Transverse colon (tissue), 4 donors: ENCODE measurements at regions not wholly inside any gene's neighbourhood (a gene's known extent, or its start where the extent isn't known, plus 50 kb on each side); places are given as distances from the start of the nearest gene placed in this dataset.

ENCODE experiments used
- DNase-seq: peaks from one replicate; pipeline ENCODE4 v3.0.0-alpha.2; 2019
- H3K27ac ChIP-seq, 4 donors: fragments of 200-600 bp; sonication (generic); 2 replicates each; pipeline ENCODE4 v1.5.1; 2016 to 2018; ENCODE audit warnings: inconsistent platforms in 4 of 4
- H3K27me3 ChIP-seq: fragments of 200-600 bp; sonication (generic); 2 replicates; pipeline ENCODE4 v1.5.1; 2017; ENCODE audit warnings: inconsistent platforms
- H3K36me3 ChIP-seq, 4 donors: fragments of 200-600 bp; sonication (generic); 2 replicates each; pipeline ENCODE4 v1.5.1; 2017 to 2019; ENCODE audit warnings: inconsistent platforms in 4 of 4
- H3K4me1 ChIP-seq, 4 donors: fragments of 200-600 bp; sonication (generic); 2 replicates each; pipeline ENCODE4 v1.5.1; 2017 to 2020; ENCODE audit warnings: inconsistent platforms in 4 of 4
- H3K4me3 ChIP-seq, 4 donors: fragments of 200-600 bp; sonication (generic); 1 replicate in 1 of 4; 2 replicates in 3 of 4; pipeline versions ENCODE4 v1.5.1 to v1.6.1; 2017 to 2019; ENCODE audit warnings: inconsistent platforms in 4 of 4
- H3K9me3 ChIP-seq, 2 donors: fragments of 200-600 bp; sonication (generic); 2 replicates each; pipeline ENCODE4 v1.5.1; 2017 to 2019; ENCODE audit warnings: inconsistent platforms in 2 of 2
- CTCF ChIP-seq, 5 experiments: fragments of 200-600 bp in 3 of 5; fragments of 450-650 bp in 2 of 5; sonication (generic) in 3 of 5; IDR thresholded peaks; 1 replicate in 2 of 5; 2 replicates in 3 of 5; pipeline ENCODE4 v1.5.1; 2016 to 2017; ENCODE audit warnings: antibody characterized with exemption in 5 of 5, inconsistent platforms in 3 of 5, mild to moderate bottlenecking in 2 of 5, moderate library complexity in 1 of 5
- EP300 ChIP-seq: sonication (generic); formaldehyde crosslinking; IDR thresholded peaks from one replicate; pipeline ENCODE4 v1.6.1; 2017; ENCODE audit warnings: antibody characterized with exemption, low read depth
- POLR2A ChIP-seq: fragments of 450-650 bp; IDR thresholded peaks from one replicate; pipeline ENCODE4 v1.6.1; 2016; ENCODE audit warnings: antibody characterized with exemption, mild to moderate bottlenecking, moderate library complexity
- POLR2AphosphoS5 ChIP-seq, 3 donors: sonication (generic); formaldehyde crosslinking; IDR thresholded peaks; one replicate each; pipeline ENCODE4 v1.6.1; 2016; ENCODE audit warnings: antibody characterized with exemption in 3 of 3
- WGBS, 2 donors: methylation state at CpG; one replicate each; pipeline ENCODE4 v1.1.5; 2018; ENCODE audit warnings: low coverage in 1 of 2; 5-methylcytosine and 5-hydroxymethylcytosine counted together
- in situ Hi-C, 4 donors: fragments of 200-750 bp; cut with MboI; loops; one replicate each; pipeline versions ENCODE4 v1.15.0 to v1.15.1; 2017; ENCODE audit warnings: low sequenced_read_pairs in 3 of 4, low pct_ligation_motif_present in 1 of 4, low pct_unique_long_range_greater_than_20kb in 1 of 4
- intact Hi-C: fragments of 100-400 bp; cut with DNase I; formaldehyde crosslinking; loops from one replicate; pipeline ENCODE4 v1.15.1; 2023; ENCODE audit warnings: low total_unique reads

DNA sequence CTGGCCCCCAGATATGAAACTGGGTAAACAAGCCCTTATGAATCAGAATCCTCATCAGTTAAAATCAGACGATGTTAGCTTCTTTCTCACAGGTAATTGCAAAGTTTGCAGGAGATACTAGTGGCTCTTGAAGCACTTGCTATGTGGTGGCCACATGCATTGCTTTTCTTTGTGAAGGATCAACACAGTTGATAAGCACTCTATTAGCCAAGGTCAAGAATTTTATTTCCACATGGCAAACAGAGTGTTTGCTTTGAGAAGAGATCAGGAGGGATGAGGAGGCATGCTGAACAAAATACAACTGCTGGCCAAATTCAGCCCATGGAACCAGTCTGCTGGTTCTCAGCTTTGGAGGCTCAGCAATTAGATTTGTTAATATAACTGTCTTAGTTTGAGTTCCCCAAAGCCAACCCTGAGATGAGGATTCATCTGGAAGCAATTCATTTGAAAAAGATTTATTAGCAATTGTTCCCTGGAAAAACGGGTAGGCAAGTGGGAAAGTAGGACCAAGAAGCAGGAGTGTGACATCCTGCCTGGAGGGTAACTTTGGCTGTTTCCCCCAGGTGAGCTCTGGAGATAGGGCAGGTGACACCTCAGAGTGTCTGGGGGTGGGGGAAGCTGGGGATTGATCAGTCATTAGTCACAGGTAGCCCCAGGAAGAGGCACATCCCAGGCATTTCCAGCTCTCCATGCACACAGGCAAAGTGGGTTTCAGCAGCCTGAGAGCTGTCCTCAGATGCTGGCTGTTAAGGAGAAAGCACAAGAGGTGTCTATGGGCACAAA lies 180.3 kb downstream of the ABHD5 start:
- Histone ChIP-seq H3K4me3 (no peak overlapping the region), H3K27me3 (peaks cover 16% of the 10 kb centered on the region), H3K4me1 (no peaks in the 10 kb centered on the region), H3K9me3 (no peaks in the 10 kb centered on the region), H3K27ac (no peak overlapping the region), H3K36me3 (no peaks in the 10 kb centered on the region)
- no peak for DNase-seq
- intact Hi-C loops (no loop called here), in situ Hi-C loops (no loop called here)
- TF ChIP-seq POLR2AphosphoS5 (IDR thresholded peaks at IDR 0.05) = no peak
- TF ChIP-seq CTCF (IDR thresholded peaks at IDR 0.05) = no peak
- WGBS, 2 donors = 33 to 54% methylated on average over 1 to 2 of the region's 2 CpGs

DNA sequence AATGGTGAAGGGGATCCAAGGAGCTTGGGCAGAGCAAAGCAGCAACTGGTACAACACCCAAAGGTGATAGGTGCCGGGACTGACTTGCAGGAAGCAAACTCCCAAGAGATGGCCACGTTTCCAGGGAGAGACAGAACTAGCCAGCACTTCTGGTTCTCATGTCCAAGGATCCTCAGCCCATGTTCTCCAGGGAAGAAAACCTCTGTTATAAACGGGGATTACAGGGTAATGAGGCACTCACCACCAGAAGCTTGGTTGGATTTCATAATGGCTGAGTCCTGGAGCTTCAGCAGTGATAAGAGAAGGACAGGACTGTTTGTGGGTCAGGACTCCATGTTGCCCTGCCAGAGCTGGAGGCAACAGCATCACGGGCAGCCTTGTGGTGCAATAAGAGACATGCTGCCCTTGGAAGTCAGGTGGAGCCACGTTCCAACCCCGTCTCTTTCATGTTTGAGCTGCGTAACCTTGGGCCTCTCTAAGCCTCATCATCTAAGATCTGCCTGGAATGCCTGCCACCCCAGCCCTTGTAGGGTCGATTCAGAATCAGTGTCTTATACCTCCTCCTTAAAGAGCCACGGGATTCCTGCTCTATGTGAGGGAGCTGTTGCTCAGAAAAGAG lies 181.0 kb downstream of the ABHD5 start:
- Histone ChIP-seq H3K36me3 (no peaks in the 10 kb centered on the region), H3K4me3 (no peak overlapping the region), H3K9me3 (no peaks in the 10 kb centered on the region), H3K4me1 (no peaks in the 10 kb centered on the region), H3K27me3 (peaks cover 16% of the 10 kb centered on the region), H3K27ac (no peak overlapping the region)
- intact Hi-C loops (no loop called here), in situ Hi-C loops (no loop called here)
- DNase-seq = no peak
- TF ChIP-seq POLR2A = no peak
- no peak for TF ChIP-seq EP300
- TF ChIP-seq POLR2AphosphoS5 (IDR thresholded peaks at IDR 0.05) = no peak
- no peak for TF ChIP-seq CTCF (IDR thresholded peaks at IDR 0.05)
- 20 to 67% methylated on average over 1 to 9 of the region's 9 CpGs for WGBS, 2 donors

DNA sequence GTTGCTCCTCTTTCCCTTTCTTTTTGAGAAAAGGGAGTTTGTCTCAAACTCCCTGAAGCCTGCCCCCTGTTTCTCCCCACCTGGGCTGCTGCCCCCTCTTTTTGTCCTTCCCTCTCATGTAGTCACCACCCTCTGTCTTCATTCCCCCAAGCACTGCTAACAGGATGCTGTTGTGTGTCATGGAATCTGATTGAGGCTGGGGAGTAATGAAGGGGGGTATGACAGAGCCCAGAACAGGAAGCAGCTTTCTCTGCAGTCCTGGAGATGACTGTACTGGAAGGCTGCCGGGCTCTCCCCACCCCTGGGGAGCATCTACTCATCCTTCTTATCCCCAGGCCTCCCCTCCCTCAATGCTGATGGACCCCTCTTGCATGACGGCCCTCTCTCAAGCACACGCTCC lies 181.6 kb downstream of the ABHD5 start:
- no peak overlapping the region for H3K27ac ChIP-seq
- WGBS, 2 donors = 27 to 53% methylated on average over 2 to 3 of the region's 3 CpGs
- no peaks in the 10 kb centered on the region for H3K4me1 ChIP-seq
- H3K4me3 ChIP-seq = no peak overlapping the region
- no peak for DNase-seq
- peaks cover 16% of the 10 kb centered on the region for H3K27me3 ChIP-seq
- in situ Hi-C loops = no loop called here
- TF ChIP-seq POLR2A (no peak), CTCF (IDR thresholded peaks at IDR 0.05) (no peak), POLR2AphosphoS5 (IDR thresholded peaks at IDR 0.05) (no peak), EP300 (no peak)
- no peaks in the 10 kb centered on the region for H3K36me3 ChIP-seq
- intact Hi-C loops = no loop called here
- no peaks in the 10 kb centered on the region for H3K9me3 ChIP-seq

GRCh38 chr3:43872901-43873300 lies 182.2 kb downstream of the ABHD5 start:
- 56 to 60% methylated on average over 1 to 6 of the region's 6 CpGs for WGBS, 2 donors
- H3K36me3 ChIP-seq = no peaks in the 10 kb centered on the region

More at GRCh38 chr3:43872901-43873300, 182.2 kb downstream of the ABHD5 start:
- intact Hi-C loops = no loop called here
- DNase-seq = no peak
- H3K9me3 ChIP-seq = no peaks in the 10 kb centered on the region
- in situ Hi-C loops = no loop called here
- TF ChIP-seq POLR2AphosphoS5 (IDR thresholded peaks at IDR 0.05) (no peak), EP300 (no peak), POLR2A (no peak), CTCF (IDR thresholded peaks at IDR 0.05) (no peak)
- no peak overlapping the region for H3K27ac ChIP-seq
- H3K4me1 ChIP-seq = no peaks in the 10 kb centered on the region
- no peak overlapping the region for H3K4me3 ChIP-seq
- peaks cover 16% of the 10 kb centered on the region for H3K27me3 ChIP-seq
